ENCODE measurements at regions not wholly inside any gene's neighbourhood (a gene's known extent, or its start where the extent isn't known, plus 50 kb on each side); places are given as distances from the start of the nearest gene placed in this dataset.

DNA sequence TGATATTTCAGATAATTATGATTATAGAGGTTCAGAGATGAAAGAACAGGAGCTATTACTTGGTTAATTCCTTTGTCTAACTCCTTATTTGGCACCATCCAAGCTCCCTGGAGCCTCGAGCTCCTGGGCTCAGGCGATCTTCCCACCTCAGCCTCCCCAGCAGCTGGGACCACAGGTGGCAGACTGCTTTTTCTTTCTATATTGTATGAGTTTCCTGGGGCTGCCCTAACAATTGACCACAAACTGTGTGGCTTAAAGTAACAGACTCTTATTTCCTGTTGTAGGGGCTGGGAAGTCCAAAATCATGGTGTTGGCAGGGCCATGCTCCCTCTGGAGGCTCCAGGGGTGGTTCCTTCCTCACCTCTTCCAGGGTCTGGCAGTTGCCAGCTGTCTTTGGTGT, 163.3 kb upstream of the ADCY1 start:
- no peak for TF ChIP-seq POLR2A (IDR thresholded peaks at IDR 0.05; ENCODE audit: borderline replicate concordance, extremely low read depth, insufficient read depth, insufficient read length)
- no peak for TF ChIP-seq FOSL1 (IDR thresholded peaks at IDR 0.05; ENCODE audit: low read depth)
- TF ChIP-seq REST (IDR thresholded peaks at IDR 0.05; ENCODE audit: low read depth), result no peak

Data from HCT116 (cell line).